ENCODE measurements at regions not wholly inside any gene's neighbourhood (a gene's known extent, or its start where the extent isn't known, plus 50 kb on each side); places are given as distances from the start of the nearest gene placed in this dataset.

DNA sequence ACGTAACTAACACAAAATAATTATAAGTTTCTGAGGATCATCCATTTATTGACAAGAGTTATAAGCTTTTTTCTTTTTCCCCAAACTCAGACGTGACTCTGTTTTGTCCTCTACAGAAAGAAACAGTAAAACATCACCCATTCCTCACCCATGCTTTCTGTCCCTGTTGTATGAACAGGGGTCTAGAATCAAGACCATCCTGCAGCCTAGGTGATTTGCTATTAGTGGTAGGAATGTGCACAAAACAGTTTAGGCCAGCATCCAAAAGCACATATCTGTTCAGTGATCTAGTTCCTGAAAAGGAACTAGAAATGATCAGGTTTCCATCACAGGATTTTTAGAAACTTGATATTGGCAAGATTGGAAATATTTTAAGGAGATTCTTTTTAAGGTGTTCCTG, 527.6 kb downstream of the SOX2 start:
- TF ChIP-seq, protein P1, sequence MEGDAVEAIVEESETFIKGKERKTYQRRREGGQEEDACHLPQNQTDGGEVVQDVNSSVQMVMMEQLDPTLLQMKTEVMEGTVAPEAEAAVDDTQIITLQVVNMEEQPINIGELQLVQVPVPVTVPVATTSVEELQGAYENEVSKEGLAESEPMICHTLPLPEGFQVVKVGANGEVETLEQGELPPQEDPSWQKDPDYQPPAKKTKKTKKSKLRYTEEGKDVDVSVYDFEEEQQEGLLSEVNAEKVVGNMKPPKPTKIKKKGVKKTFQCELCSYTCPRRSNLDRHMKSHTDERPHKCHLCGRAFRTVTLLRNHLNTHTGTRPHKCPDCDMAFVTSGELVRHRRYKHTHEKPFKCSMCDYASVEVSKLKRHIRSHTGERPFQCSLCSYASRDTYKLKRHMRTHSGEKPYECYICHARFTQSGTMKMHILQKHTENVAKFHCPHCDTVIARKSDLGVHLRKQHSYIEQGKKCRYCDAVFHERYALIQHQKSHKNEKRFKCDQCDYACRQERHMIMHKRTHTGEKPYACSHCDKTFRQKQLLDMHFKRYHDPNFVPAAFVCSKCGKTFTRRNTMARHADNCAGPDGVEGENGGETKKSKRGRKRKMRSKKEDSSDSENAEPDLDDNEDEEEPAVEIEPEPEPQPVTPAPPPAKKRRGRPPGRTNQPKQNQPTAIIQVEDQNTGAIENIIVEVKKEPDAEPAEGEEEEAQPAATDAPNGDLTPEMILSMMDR (IDR thresholded peaks at IDR 0.05) = no peak
- no peak for TF ChIP-seq POLR2A (IDR thresholded peaks at IDR 0.05)

All from suprapubic skin (tissue), 3 donors.